RWPE1 (cell line): ENCODE measurements at regions not wholly inside any gene's neighbourhood (a gene's known extent, or its start where the extent isn't known, plus 50 kb on each side); places are given as distances from the start of the nearest gene placed in this dataset.
A peak's percentile ranks its signal among the peaks of the same experiment; 100 is the strongest.

Source experiments
- CTCF ChIA-PET: fragments of 350-600 bp; sonication (Branson Sonifier 250); formaldehyde crosslinking; extraction: SDS; loops from one replicate; lab custom pipeline; 2021; lab: Yijun Ruan, JAX
- POLR2A ChIA-PET: fragments of 400-600 bp; formaldehyde crosslinking; extraction: SDS; loops from one replicate; lab custom pipeline; 2020; ENCODE audit warnings: antibody characterized with exemption; ENCODE audit not compliant: low non-redundant PET; lab: Yijun Ruan, JAX
- DNase-seq: peaks from one replicate; pipeline ENCODE4 v3.0.0; 2012; ENCODE audit warnings: low spot score
- H3K27ac ChIP-seq: fragments of 450-650 bp; 2 replicates; pipeline ENCODE4 v1.5.1; 2017
- CTCF ChIP-seq: fragments of 450-650 bp; conservative IDR thresholded peaks from 2 replicates; pipeline ENCODE4 v1.5.1; 2017; ENCODE audit warnings: low read depth, mild to moderate bottlenecking

GRCh38 chr17:71528210-71528609 is 592.6 kb upstream of the SOX9 start:
- CTCF ChIA-PET: interaction anchor here (0.7 kb wide), 1 partner anchor 98 kb away, joined by 3 read pairs; no protein-coding TSS in a partner anchor

GRCh38 chr17:71530248-71530647 is 590.6 kb upstream of the SOX9 start:
- no peak for TF ChIP-seq CTCF
- H3K27ac ChIP-seq: no peak overlapping the region
- DNase-seq: peak; percentile 82
- ChIA-PET POLR2A (no interaction called here), CTCF (no interaction called here)

More at GRCh38 chr17:71528210-71528609, 592.6 kb upstream of the SOX9 start:
- DNase-seq: no peak
- H3K27ac ChIP-seq: no peak overlapping the region
- POLR2A ChIA-PET: no interaction called here
- TF ChIP-seq CTCF: no peak

- no peak for TF ChIP-seq CTCF
- CTCF ChIA-PET: no interaction called here
- POLR2A ChIA-PET: no interaction called here
Observed at GRCh38 chr17:71535321-71535720, 585.5 kb upstream of the SOX9 start.

GRCh38 chr17:71546419-71546818 is 574.4 kb upstream of the SOX9 start:
- ChIA-PET POLR2A (no interaction called here), CTCF (no interaction called here)
- no peak overlapping the region for H3K27ac ChIP-seq
- no peak for TF ChIP-seq CTCF
- DNase-seq: no peak

More at GRCh38 chr17:71535321-71535720, 585.5 kb upstream of the SOX9 start:
- H3K27ac ChIP-seq: no peak overlapping the region
- DNase-seq: no peak

- ChIA-PET CTCF (no interaction called here), POLR2A (no interaction called here)
- no peak overlapping the region for H3K27ac ChIP-seq
- no peak for DNase-seq
- no peak for TF ChIP-seq CTCF
Observed at GRCh38 chr17:71547904-71548303, 572.9 kb upstream of the SOX9 start.

- ChIA-PET POLR2A (interaction anchor here (0.7 kb wide), 1 partner anchor 16 kb away, joined by 3 read pairs; no protein-coding TSS in a partner anchor), CTCF (no interaction called here)
- no peak overlapping the region for H3K27ac ChIP-seq
- peak; percentile 15 for DNase-seq
- TF ChIP-seq CTCF: no peak
Observed at GRCh38 chr17:71548540-71549190, 572.2 kb upstream of the SOX9 start.
